Astrocyte (in vitro differentiated cells and primary cell): ENCODE measurements at regions not wholly inside any gene's neighbourhood (a gene's known extent, or its start where the extent isn't known, plus 50 kb on each side); places are given as distances from the start of the nearest gene placed in this dataset.

Source experiments
- CTCF ChIP-seq: IDR thresholded peaks from 2 replicates; pipeline ENCODE4 v1.5.1; 2011; ENCODE audit warnings: low read depth, mild to moderate bottlenecking, inconsistent platforms, low read length, moderate library complexity; ENCODE audit not compliant: insufficient read depth
- EZH2 ChIP-seq: IDR thresholded peaks from 2 replicates; pipeline ENCODE4 v1.6.1; 2012; ENCODE audit warnings: mild to moderate bottlenecking, low read length, inconsistent platforms; ENCODE audit not compliant: insufficient read depth

- no peak for TF ChIP-seq CTCF
- no peak for TF ChIP-seq EZH2
Observed at GRCh38 chr1:201614262-201615015, 75.5 kb downstream of the NAV1 start.
